ENCODE measurements at regions not wholly inside any gene's neighbourhood (a gene's known extent, or its start where the extent isn't known, plus 50 kb on each side); places are given as distances from the start of the nearest gene placed in this dataset.

GRCh38 chr1:119291611-119292206, 76.9 kb upstream of the HAO2 start:
- no peak overlapping the region for H3K27ac Mint-ChIP-seq
- DNase-seq, result no peak
- H3K4me1 Mint-ChIP-seq (ENCODE audit: low read depth), result peaks cover 12% of the 10 kb centered on the region
- intact Hi-C loops (cut with micrococcal nuclease), result no loop called here
- no peak overlapping the region for H3K4me3 Mint-ChIP-seq
- ChIA-PET POLR2A (no interaction called here), CTCF (interaction anchor here (0.9 kb wide), 1 partner anchor 17 kb away, joined by 3 read pairs; no protein-coding TSS in a partner anchor)
- no peaks in the 10 kb centered on the region for H3K9me3 Mint-ChIP-seq
- no peaks in the 10 kb centered on the region for H3K36me3 Mint-ChIP-seq
- H3K27me3 Mint-ChIP-seq, result peaks cover 3% of the 10 kb centered on the region

GRCh38 chr1:119293797-119294196, 74.8 kb upstream of the HAO2 start:
- no peak for DNase-seq
- peaks cover 16% of the 10 kb centered on the region for H3K4me1 Mint-ChIP-seq (ENCODE audit: low read depth)
- H3K36me3 Mint-ChIP-seq, result no peaks in the 10 kb centered on the region
- CTCF ChIA-PET, result no interaction called here
- peaks cover 3% of the 10 kb centered on the region for H3K27me3 Mint-ChIP-seq
- H3K27ac Mint-ChIP-seq, result no peak overlapping the region
- POLR2A ChIA-PET, result no interaction called here
- no peak overlapping the region for H3K4me3 Mint-ChIP-seq
- intact Hi-C loops (cut with micrococcal nuclease), result no loop called here
- H3K9me3 Mint-ChIP-seq, result no peaks in the 10 kb centered on the region

- DNase-seq, result no peak
- Mint-ChIP-seq H3K4me1 (ENCODE audit: low read depth) (peaks cover 16% of the 10 kb centered on the region), H3K27me3 (peaks cover 3% of the 10 kb centered on the region), H3K36me3 (no peaks in the 10 kb centered on the region), H3K9me3 (no peaks in the 10 kb centered on the region), H3K4me3 (no peak overlapping the region), H3K27ac (no peak overlapping the region)
- intact Hi-C loops (cut with micrococcal nuclease), result no loop called here
- ChIA-PET POLR2A (no interaction called here), CTCF (interaction anchor here (1.9 kb wide), 1 partner anchor 19 kb away, joined by 5 read pairs; no protein-coding TSS in a partner anchor)
These were observed 74.4 kb upstream of the HAO2 start for GRCh38 chr1:119294199-119294598.

- H3K27ac Mint-ChIP-seq, result no peak overlapping the region
- no peaks in the 10 kb centered on the region for H3K36me3 Mint-ChIP-seq
- H3K4me1 Mint-ChIP-seq (ENCODE audit: low read depth), result peaks cover 16% of the 10 kb centered on the region
- ChIA-PET CTCF (interaction anchor here (1.9 kb wide), 1 partner anchor 20 kb away, joined by 5 read pairs; no protein-coding TSS in a partner anchor), POLR2A (no interaction called here)
- DNase-seq, result no peak
- no peak overlapping the region for H3K4me3 Mint-ChIP-seq
- H3K27me3 Mint-ChIP-seq, result peaks cover 6% of the 10 kb centered on the region
- H3K9me3 Mint-ChIP-seq, result no peaks in the 10 kb centered on the region
- intact Hi-C loops (cut with micrococcal nuclease), result no loop called here
These were observed 73.9 kb upstream of the HAO2 start for GRCh38 chr1:119294722-119295121.

- DNase-seq, result no peak
- Mint-ChIP-seq H3K27ac (no peak overlapping the region), H3K27me3 (peaks cover 18% of the 10 kb centered on the region), H3K4me3 (no peak overlapping the region), H3K4me1 (ENCODE audit: low read depth) (peaks cover 16% of the 10 kb centered on the region), H3K9me3 (no peaks in the 10 kb centered on the region), H3K36me3 (no peaks in the 10 kb centered on the region)
- ChIA-PET CTCF (no interaction called here), POLR2A (no interaction called here)
- intact Hi-C loops (cut with micrococcal nuclease), result no loop called here
These were observed 69.8 kb upstream of the HAO2 start for GRCh38 chr1:119298687-119299303.

- no peaks in the 10 kb centered on the region for H3K9me3 Mint-ChIP-seq
- H3K27ac Mint-ChIP-seq, result no peak overlapping the region
- no peak overlapping the region for H3K4me3 Mint-ChIP-seq
- intact Hi-C loops (cut with micrococcal nuclease), result no loop called here
- no peaks in the 10 kb centered on the region for H3K36me3 Mint-ChIP-seq
- peaks cover 4% of the 10 kb centered on the region for H3K4me1 Mint-ChIP-seq (ENCODE audit: low read depth)
- ChIA-PET CTCF (no interaction called here), POLR2A (no interaction called here)
- peaks cover 18% of the 10 kb centered on the region for H3K27me3 Mint-ChIP-seq
- DNase-seq, result no peak
These were observed 66.6 kb upstream of the HAO2 start for GRCh38 chr1:119302011-119302410.

GRCh38 chr1:119308130-119308700, 60.4 kb upstream of the HAO2 start:
- intact Hi-C loops (cut with micrococcal nuclease), result no loop called here
- no peak overlapping the region for H3K27ac Mint-ChIP-seq
- H3K4me3 Mint-ChIP-seq, result no peak overlapping the region
- ChIA-PET POLR2A (no interaction called here), CTCF (no interaction called here)
- no peaks in the 10 kb centered on the region for H3K36me3 Mint-ChIP-seq
- no peaks in the 10 kb centered on the region for H3K4me1 Mint-ChIP-seq (ENCODE audit: low read depth)
- no peaks in the 10 kb centered on the region for H3K9me3 Mint-ChIP-seq
- H3K27me3 Mint-ChIP-seq, result peaks cover 28% of the 10 kb centered on the region
- no peak for DNase-seq

GRCh38 chr1:119308806-119309205, 59.8 kb upstream of the HAO2 start:
- H3K36me3 Mint-ChIP-seq, result no peaks in the 10 kb centered on the region
- peaks cover 25% of the 10 kb centered on the region for H3K27me3 Mint-ChIP-seq
- H3K4me1 Mint-ChIP-seq (ENCODE audit: low read depth), result no peaks in the 10 kb centered on the region
- DNase-seq, result no peak
- ChIA-PET CTCF (no interaction called here), POLR2A (no interaction called here)
- H3K9me3 Mint-ChIP-seq, result no peaks in the 10 kb centered on the region
- intact Hi-C loops (cut with micrococcal nuclease), result no loop called here
- H3K4me3 Mint-ChIP-seq, result no peak overlapping the region
- H3K27ac Mint-ChIP-seq, result no peak overlapping the region

GRCh38 chr1:119310301-119310700, 58.3 kb upstream of the HAO2 start:
- Mint-ChIP-seq H3K4me1 (ENCODE audit: low read depth) (no peaks in the 10 kb centered on the region), H3K4me3 (no peak overlapping the region), H3K36me3 (no peaks in the 10 kb centered on the region), H3K9me3 (no peaks in the 10 kb centered on the region), H3K27ac (no peak overlapping the region), H3K27me3 (peaks cover 25% of the 10 kb centered on the region)
- no peak for DNase-seq
- intact Hi-C loops (cut with micrococcal nuclease), result no loop called here
- CTCF ChIA-PET, result no interaction called here
- POLR2A ChIA-PET, result no interaction called here

GRCh38 chr1:119312500-119312899, 56.1 kb upstream of the HAO2 start:
- intact Hi-C loops (cut with micrococcal nuclease), result no loop called here
- ChIA-PET CTCF (no interaction called here), POLR2A (no interaction called here)
- Mint-ChIP-seq H3K9me3 (no peaks in the 10 kb centered on the region), H3K27ac (no peak overlapping the region), H3K4me1 (ENCODE audit: low read depth) (no peaks in the 10 kb centered on the region), H3K27me3 (peaks cover 21% of the 10 kb centered on the region), H3K4me3 (no peak overlapping the region), H3K36me3 (no peaks in the 10 kb centered on the region)
- DNase-seq, result no peak

GRCh38 chr1:119314001-119314796, 54.4 kb upstream of the HAO2 start:
- ChIA-PET POLR2A (no interaction called here), CTCF (no interaction called here)
- DNase-seq, result no peak
- Mint-ChIP-seq H3K9me3 (no peaks in the 10 kb centered on the region), H3K4me3 (no peak overlapping the region), H3K36me3 (no peaks in the 10 kb centered on the region), H3K27ac (no peak overlapping the region), H3K4me1 (ENCODE audit: low read depth) (no peaks in the 10 kb centered on the region), H3K27me3 (peaks cover 14% of the 10 kb centered on the region)
- intact Hi-C loops (cut with micrococcal nuclease), result no loop called here

GRCh38 chr1:119316870-119317416, 51.6 kb upstream of the HAO2 start:
- no peaks in the 10 kb centered on the region for H3K4me1 Mint-ChIP-seq (ENCODE audit: low read depth)
- ChIA-PET CTCF (no interaction called here), POLR2A (no interaction called here)
- H3K9me3 Mint-ChIP-seq, result no peaks in the 10 kb centered on the region
- DNase-seq, result no peak
- H3K27me3 Mint-ChIP-seq, result peaks cover 2% of the 10 kb centered on the region
- H3K27ac Mint-ChIP-seq, result no peak overlapping the region
- intact Hi-C loops (cut with micrococcal nuclease), result no loop called here
- no peaks in the 10 kb centered on the region for H3K36me3 Mint-ChIP-seq
- no peak overlapping the region for H3K4me3 Mint-ChIP-seq

Data from activated CD4-positive, alpha-beta memory T cell treated with anti-CD3 and anti-CD28 coated beads for 36 hours (primary cell).